ENCODE measurements at regions not wholly inside any gene's neighbourhood (a gene's known extent, or its start where the extent isn't known, plus 50 kb on each side); places are given as distances from the start of the nearest gene placed in this dataset.

GRCh38 chr4:14792702-14793227 is 209.5 kb upstream of the CPEB2 start:
- DNase-seq (ENCODE audit: low read depth), result no peak

- no peak for DNase-seq (ENCODE audit: low read depth)
Measured at GRCh38 chr4:14800977-14801376, 201.3 kb upstream of the CPEB2 start.

GRCh38 chr4:14802596-14802995 is 199.7 kb upstream of the CPEB2 start:
- DNase-seq (ENCODE audit: low read depth), result no peak

- no peak for DNase-seq (ENCODE audit: low read depth)
Measured at GRCh38 chr4:14807856-14808255, 194.4 kb upstream of the CPEB2 start.

- DNase-seq (ENCODE audit: low read depth), result no peak
Measured at GRCh38 chr4:14809203-14809602, 193.1 kb upstream of the CPEB2 start.

- DNase-seq (ENCODE audit: low read depth), result no peak
Measured at GRCh38 chr4:14810121-14810520, 192.2 kb upstream of the CPEB2 start.

GRCh38 chr4:14810568-14810967 is 191.7 kb upstream of the CPEB2 start:
- DNase-seq (ENCODE audit: low read depth), result no peak

- no peak for DNase-seq (ENCODE audit: low read depth)
Measured at GRCh38 chr4:14812101-14812500, 190.2 kb upstream of the CPEB2 start.

GRCh38 chr4:14816623-14817261 is 185.5 kb upstream of the CPEB2 start:
- no peak for DNase-seq (ENCODE audit: low read depth)

GRCh38 chr4:14824189-14824588 is 178.1 kb upstream of the CPEB2 start:
- DNase-seq (ENCODE audit: low read depth), result no peak

- DNase-seq (ENCODE audit: low read depth), result no peak
Measured at GRCh38 chr4:14827111-14827510, 175.2 kb upstream of the CPEB2 start.

GRCh38 chr4:14829795-14830194 is 172.5 kb upstream of the CPEB2 start:
- no peak for DNase-seq (ENCODE audit: low read depth)

- DNase-seq (ENCODE audit: low read depth), result no peak
Measured at GRCh38 chr4:14831416-14831815, 170.9 kb upstream of the CPEB2 start.

GRCh38 chr4:14833053-14833452 is 169.2 kb upstream of the CPEB2 start:
- no peak for DNase-seq (ENCODE audit: low read depth)

- DNase-seq (ENCODE audit: low read depth), result no peak
Measured at GRCh38 chr4:14834382-14834781, 167.9 kb upstream of the CPEB2 start.

- no peak for DNase-seq (ENCODE audit: low read depth)
Measured at GRCh38 chr4:14835288-14835687, 167.0 kb upstream of the CPEB2 start.

GRCh38 chr4:14835708-14836425 is 166.4 kb upstream of the CPEB2 start:
- DNase-seq (ENCODE audit: low read depth), result no peak

- no peak for DNase-seq (ENCODE audit: low read depth)
Measured at GRCh38 chr4:14837860-14838259, 164.4 kb upstream of the CPEB2 start.

- no peak for DNase-seq (ENCODE audit: low read depth)
Measured at GRCh38 chr4:14841801-14842768, 160.2 kb upstream of the CPEB2 start.

- no peak for DNase-seq (ENCODE audit: low read depth)
Measured at GRCh38 chr4:14842964-14843630, 159.2 kb upstream of the CPEB2 start.

GRCh38 chr4:14844061-14844460 is 158.2 kb upstream of the CPEB2 start:
- DNase-seq (ENCODE audit: low read depth), result no peak

- no peak for DNase-seq (ENCODE audit: low read depth)
Measured at GRCh38 chr4:14848229-14848628, 154.1 kb upstream of the CPEB2 start.
